T-helper 9 cell (primary cell): ENCODE measurements at regions not wholly inside any gene's neighbourhood (a gene's known extent, or its start where the extent isn't known, plus 50 kb on each side); places are given as distances from the start of the nearest gene placed in this dataset.

Experiments used
- DNase-seq: peaks from one replicate; pipeline ENCODE4 v3.0.0-alpha.2; 2020

- DNase-seq = no peak
These were observed 52.7 kb upstream of the ERCC6L2 start for GRCh38 chr9:95822583-95823431.

- no peak for DNase-seq
These were observed 53.5 kb upstream of the ERCC6L2 start for GRCh38 chr9:95822015-95822414.

- DNase-seq = no peak
These were observed 55.4 kb upstream of the ERCC6L2 start for GRCh38 chr9:95820074-95820473.

GRCh38 chr9:95819636-95820035, 55.9 kb upstream of the ERCC6L2 start:
- DNase-seq = no peak

GRCh38 chr9:95817205-95817604, 58.3 kb upstream of the ERCC6L2 start:
- DNase-seq = no peak

- no peak for DNase-seq
These were observed 58.8 kb upstream of the ERCC6L2 start for GRCh38 chr9:95816716-95817115.

GRCh38 chr9:95815961-95816360, 59.5 kb upstream of the ERCC6L2 start:
- DNase-seq = no peak

- no peak for DNase-seq
These were observed 60.4 kb upstream of the ERCC6L2 start for GRCh38 chr9:95815133-95815532.

- no peak for DNase-seq
These were observed 61.6 kb upstream of the ERCC6L2 start for GRCh38 chr9:95813923-95814322.

GRCh38 chr9:95810814-95811213, 64.7 kb upstream of the ERCC6L2 start:
- no peak for DNase-seq

- no peak for DNase-seq
These were observed 65.4 kb upstream of the ERCC6L2 start for GRCh38 chr9:95810133-95810532.

- no peak for DNase-seq
These were observed 65.8 kb upstream of the ERCC6L2 start for GRCh38 chr9:95809686-95810085.

- no peak for DNase-seq
These were observed 67.5 kb upstream of the ERCC6L2 start for GRCh38 chr9:95808011-95808410.

- no peak for DNase-seq
These were observed 68.1 kb upstream of the ERCC6L2 start for GRCh38 chr9:95807326-95807947.

GRCh38 chr9:95803197-95803596, 72.3 kb upstream of the ERCC6L2 start:
- no peak for DNase-seq

- no peak for DNase-seq
These were observed 73.7 kb upstream of the ERCC6L2 start for GRCh38 chr9:95801797-95802196.

- DNase-seq = no peak
These were observed 79.5 kb upstream of the ERCC6L2 start for GRCh38 chr9:95796029-95796428.

GRCh38 chr9:95793924-95794828, 81.3 kb upstream of the ERCC6L2 start:
- no peak for DNase-seq

GRCh38 chr9:95791695-95792094, 83.8 kb upstream of the ERCC6L2 start:
- no peak for DNase-seq

- no peak for DNase-seq
These were observed 84.2 kb upstream of the ERCC6L2 start for GRCh38 chr9:95791286-95791685.

GRCh38 chr9:95788521-95788991, 86.9 kb upstream of the ERCC6L2 start:
- no peak for DNase-seq

- DNase-seq = no peak
These were observed 87.5 kb upstream of the ERCC6L2 start for GRCh38 chr9:95788021-95788420.

GRCh38 chr9:95785209-95785608, 90.3 kb upstream of the ERCC6L2 start:
- DNase-seq = no peak
